CD14-positive monocyte (primary cell): ENCODE measurements at regions not wholly inside any gene's neighbourhood (a gene's known extent, or its start where the extent isn't known, plus 50 kb on each side); places are given as distances from the start of the nearest gene placed in this dataset.

Experiments used
- DNase-seq, 3 donors: peaks; one replicate each; pipeline ENCODE4 v3.0.0-alpha.2; 2011 to 2022
- H2AFZ ChIP-seq: 2 replicates; pipeline ENCODE4 v1.6.0; 2012; ENCODE audit warnings: mild to moderate bottlenecking, low read depth, low read length, inconsistent platforms; ENCODE audit not compliant: insufficient read depth, poor library complexity, severe bottlenecking
- H3K27ac ChIP-seq, 2 donors: 1 replicate in 1 of 2; 2 replicates in 1 of 2; pipeline ENCODE4 v1.5.1; 2012 to 2013; ENCODE audit warnings: low read length in 2 of 2, control low read depth in 1 of 2, inconsistent platforms in 1 of 2, low read depth in 1 of 2, mild to moderate bottlenecking in 1 of 2
- H3K27me3 ChIP-seq, 2 donors: one replicate each; pipeline versions ENCODE4 v1.6.0 to v1.6.1; 2011 to 2013; ENCODE audit warnings: low read length in 2 of 2; ENCODE audit not compliant: control insufficient read depth in 2 of 2, insufficient read depth in 2 of 2
- H3K36me3 ChIP-seq, 2 donors: replicated peaks in 1 of 2; 1 replicate in 1 of 2; 2 replicates in 1 of 2; pipeline versions ENCODE4 v1.5.1 to v1.6.1; 2012 to 2013; ENCODE audit warnings: low read length in 2 of 2, control low read depth in 1 of 2, inconsistent platforms in 1 of 2, mild to moderate bottlenecking in 1 of 2; ENCODE audit not compliant: insufficient read depth in 2 of 2, control insufficient read depth in 1 of 2
- H3K4me1 ChIP-seq, 2 donors: 1 replicate in 1 of 2; 2 replicates in 1 of 2; pipeline versions ENCODE4 v1.5.1 to v1.6.1; 2012 to 2013; ENCODE audit warnings: low read length in 2 of 2, control low read depth in 1 of 2, inconsistent platforms in 1 of 2, mild to moderate bottlenecking in 1 of 2, moderate library complexity in 1 of 2; ENCODE audit not compliant: insufficient read depth in 2 of 2, control insufficient read depth in 1 of 2
- H3K4me2 ChIP-seq: replicated peaks from 2 replicates; pipeline ENCODE3; 2012; ENCODE audit warnings: low read length, moderate library complexity, mild to moderate bottlenecking; ENCODE audit not compliant: poor library complexity, severe bottlenecking; ENCODE audit errors: extremely low read depth
- H3K4me3 ChIP-seq, 3 experiments: fragments of 200-600 bp in 1 of 3; sonication (generic) in 1 of 3; replicated peaks in 1 of 3; 1 replicate in 2 of 3; 2 replicates in 1 of 3; pipeline ENCODE4 v1.5.1; 2011 to 2013; ENCODE audit warnings: low read length in 3 of 3, mild to moderate bottlenecking in 3 of 3, control low read depth in 2 of 3, low read depth in 2 of 3, inconsistent platforms in 1 of 3, moderate library complexity in 1 of 3
- H3K79me2 ChIP-seq: 2 replicates; pipeline ENCODE4 v1.6.0; 2012; ENCODE audit warnings: mild to moderate bottlenecking, control low read depth, inconsistent platforms, low read length, moderate library complexity; ENCODE audit not compliant: insufficient read depth
- H3K9ac ChIP-seq: 2 replicates; pipeline ENCODE4 v1.6.0; 2017; ENCODE audit warnings: low read length, mild to moderate bottlenecking; ENCODE audit not compliant: insufficient read depth, poor library complexity, severe bottlenecking
- H3K9me3 ChIP-seq, 2 donors: replicated peaks in 1 of 2; 1 replicate in 1 of 2; 2 replicates in 1 of 2; pipeline versions ENCODE4 v1.5.1 to v1.6.1; 2012 to 2013; ENCODE audit warnings: low read length in 2 of 2, control low read depth in 1 of 2; ENCODE audit not compliant: control insufficient read depth in 1 of 2, insufficient read depth in 1 of 2
- H4K20me1 ChIP-seq: 2 replicates; pipeline ENCODE4 v1.6.0; 2012; ENCODE audit warnings: mild to moderate bottlenecking, low read length, control low read depth, moderate library complexity; ENCODE audit not compliant: insufficient read depth
- H3K27ac Mint-ChIP-seq, 7 donors: one replicate each; pipeline ENCODE4 v1.8.0; 2020; ENCODE audit warnings: mild to moderate bottlenecking in 7 of 7, mixed read lengths in 7 of 7, moderate library complexity in 6 of 7, inconsistent platforms in 2 of 7
- H3K27me3 Mint-ChIP-seq, 3 donors: one replicate each; pipeline ENCODE4 v1.8.0; 2021 to 2022; ENCODE audit warnings: low read depth in 3 of 3, mild to moderate bottlenecking in 3 of 3, mixed read lengths in 3 of 3, moderate library complexity in 3 of 3, inconsistent platforms in 1 of 3
- H3K36me3 Mint-ChIP-seq, 2 donors: one replicate each; pipeline ENCODE4 v1.8.0; 2020; ENCODE audit warnings: mixed read lengths in 2 of 2, inconsistent platforms in 1 of 2, mild to moderate bottlenecking in 1 of 2
- H3K4me1 Mint-ChIP-seq: one replicate; pipeline ENCODE4 v1.8.0; 2020; ENCODE audit warnings: mild to moderate bottlenecking, mixed read lengths
- H3K4me3 Mint-ChIP-seq, 2 donors: one replicate each; pipeline ENCODE4 v1.8.0; 2020; ENCODE audit warnings: mild to moderate bottlenecking in 2 of 2, mixed read lengths in 2 of 2, moderate library complexity in 1 of 2
- H3K9me3 Mint-ChIP-seq, 7 donors: one replicate each; pipeline ENCODE4 v1.8.0; 2020 to 2022; ENCODE audit warnings: mixed read lengths in 7 of 7, mild to moderate bottlenecking in 6 of 7, moderate library complexity in 6 of 7, inconsistent platforms in 2 of 7
- CTCF ChIP-seq: fragments of 200-600 bp; IDR thresholded peaks from one replicate; pipeline ENCODE4 v1.8.0; 2022; ENCODE audit warnings: antibody characterized with exemption, mild to moderate bottlenecking
- WGBS: methylation state at CpG from one replicate; pipeline ENCODE4 v1.1.5; 2013; ENCODE audit warnings: missing lambda C conversion rate; ENCODE audit not compliant: insufficient coverage; 5-methylcytosine and 5-hydroxymethylcytosine counted together
- intact Hi-C, 2 donors: fragments of 100-400 bp; cut with micrococcal nuclease; formaldehyde crosslinking; loops; one replicate each; pipeline versions ENCODE4 v1.15.0 to v1.15.1; 2023

- TF ChIP-seq CTCF, result no peak
- Mint-ChIP-seq H3K4me3 (no peak overlapping the region), H3K36me3 (no peaks in the 10 kb centered on the region), H3K4me1 (no peaks in the 10 kb centered on the region), H3K9me3 (peaks cover 0 to 8% (median 4%) of the 10 kb centered on the region in 7 donors), H3K27me3 (no peaks in the 10 kb centered on the region), H3K27ac (no peak overlapping the region)
- no peak for DNase-seq
- H3K36me3 ChIP-seq, result no peaks in the 10 kb centered on the region
- 100% methylated on average over 1 of the region's 4 CpGs for WGBS
- H3K9ac ChIP-seq, result no peak overlapping the region
- H3K27me3 ChIP-seq, result no peaks in the 10 kb centered on the region
- no peak overlapping the region for H3K27ac ChIP-seq
- H3K4me2 ChIP-seq, result no peak overlapping the region
- peaks cover 0 to 4% of the 10 kb centered on the region in 2 donors for H3K9me3 ChIP-seq
- no peaks in the 10 kb centered on the region for H3K4me1 ChIP-seq
- no peak overlapping the region for H3K4me3 ChIP-seq
- no peaks in the 10 kb centered on the region for H3K79me2 ChIP-seq
- intact Hi-C loops, result no loop called here
- H2AFZ ChIP-seq, result no peak overlapping the region
- no peaks in the 10 kb centered on the region for H4K20me1 ChIP-seq
Observed at GRCh38 chr5:8660133-8660893, 791.4 kb downstream of the MTRR start.

GRCh38 chr5:8663374-8663773, 794.4 kb downstream of the MTRR start:
- no peak for TF ChIP-seq CTCF
- no CpG with 5 or more reads among the region's 6 CpGs for WGBS
- H3K27me3 Mint-ChIP-seq, result no peaks in the 10 kb centered on the region

More at GRCh38 chr5:8663374-8663773, 794.4 kb downstream of the MTRR start:
- Histone ChIP-seq H3K4me2 (no peak overlapping the region), H3K27ac (no peak overlapping the region), H3K9ac (no peak overlapping the region), H3K9me3 (peaks cover 4% of the 10 kb centered on the region in 2 donors), H3K4me3 (no peak overlapping the region), H4K20me1 (no peaks in the 10 kb centered on the region), H3K4me1 (no peaks in the 10 kb centered on the region), H2AFZ (no peak overlapping the region), H3K36me3 (no peaks in the 10 kb centered on the region), H3K79me2 (no peaks in the 10 kb centered on the region), H3K27me3 (no peaks in the 10 kb centered on the region)
- H3K36me3 Mint-ChIP-seq, result no peaks in the 10 kb centered on the region
- H3K9me3 Mint-ChIP-seq, result peaks cover 0 to 9% (median 5%) of the 10 kb centered on the region in 7 donors
- no peaks in the 10 kb centered on the region for H3K4me1 Mint-ChIP-seq
- H3K4me3 Mint-ChIP-seq, result no peak overlapping the region
- no peak overlapping the region for H3K27ac Mint-ChIP-seq
- DNase-seq, result no peak
- intact Hi-C loops, result no loop called here
